Activated CD8-positive, alpha-beta T cell treated with anti-CD3 and anti-CD28 coated beads for 36 hours (primary cell): ENCODE measurements at regions not wholly inside any gene's neighbourhood (a gene's known extent, or its start where the extent isn't known, plus 50 kb on each side); places are given as distances from the start of the nearest gene placed in this dataset.

ENCODE experiments used
- ATAC-seq: fragments of 200-7000 bp; cut with Tn5 transposase; one replicate; pipeline ENCODE4 v1.10.0; 2021; ENCODE audit warnings: mild to moderate bottlenecking, moderate library complexity
- CTCF ChIA-PET: fragments of 350-600 bp; sonication (Branson Sonifier 250); formaldehyde crosslinking; loops from one replicate; lab custom pipeline; 2021; ENCODE audit warnings: antibody characterized with exemption; lab: Charles Lee
- POLR2A ChIA-PET: fragments of 350-600 bp; sonication (Branson Sonifier 250); formaldehyde crosslinking; loops from one replicate; lab custom pipeline; 2021; ENCODE audit warnings: antibody characterized with exemption; lab: Charles Lee
- DNase-seq: peaks from one replicate; pipeline ENCODE4 v3.0.0-alpha.2; 2020
- H3K27ac Mint-ChIP-seq: one replicate; pipeline ENCODE4 v1.8.0; 2021; ENCODE audit warnings: mild to moderate bottlenecking, mixed read lengths
- H3K27me3 Mint-ChIP-seq: one replicate; pipeline ENCODE4 v1.8.0; 2021; ENCODE audit warnings: mixed read lengths
- H3K36me3 Mint-ChIP-seq: one replicate; pipeline ENCODE4 v1.8.0; 2021; ENCODE audit warnings: low read depth, mixed read lengths
- H3K4me1 Mint-ChIP-seq: one replicate; pipeline ENCODE4 v1.8.0; 2021; ENCODE audit warnings: low read depth, mixed read lengths
- H3K4me3 Mint-ChIP-seq: one replicate; pipeline ENCODE4 v1.8.0; 2021; ENCODE audit warnings: mild to moderate bottlenecking, moderate library complexity, mixed read lengths
- H3K9me3 Mint-ChIP-seq: one replicate; pipeline ENCODE4 v1.8.0; 2021; ENCODE audit warnings: mixed read lengths
- intact Hi-C: fragments of 100-400 bp; cut with micrococcal nuclease; formaldehyde crosslinking; loops from one replicate; pipeline ENCODE4 v1.10.0; 2022
- TF ChIP-seq, protein P1 (sequence below): fragments of 200-600 bp; IDR thresholded peaks from one replicate; pipeline ENCODE4 v1.8.0; 2022; ENCODE audit warnings: antibody characterized with exemption, mild to moderate bottlenecking

DNA sequence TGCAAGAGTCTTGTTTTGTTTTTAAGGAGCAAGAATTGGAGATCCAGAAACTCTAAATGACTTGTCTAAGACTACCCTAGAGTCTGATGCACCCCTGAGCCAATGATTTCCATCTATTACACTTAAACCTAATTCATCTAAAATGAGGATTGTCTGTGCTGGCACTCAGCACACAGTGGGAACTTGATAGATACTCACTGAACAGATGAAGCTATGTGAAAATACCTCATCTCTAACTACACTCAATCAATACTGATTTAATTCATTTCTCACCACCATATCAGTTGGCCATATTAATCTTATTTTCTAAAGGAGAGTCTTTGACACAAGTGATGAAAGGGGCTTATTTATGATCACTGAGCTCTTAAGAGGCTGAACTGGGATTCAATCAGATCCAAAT is 262.1 kb downstream of the HS3ST1 start:
- Mint-ChIP-seq H3K4me1 (no peaks in the 10 kb centered on the region), H3K4me3 (no peak overlapping the region), H3K9me3 (no peaks in the 10 kb centered on the region), H3K36me3 (no peaks in the 10 kb centered on the region), H3K27me3 (no peaks in the 10 kb centered on the region), H3K27ac (no peak overlapping the region)
- POLR2A ChIA-PET = no interaction called here
- CTCF ChIA-PET = no interaction called here
- DNase-seq (no peak), ATAC-seq (no peak)
- TF ChIP-seq, protein P1, sequence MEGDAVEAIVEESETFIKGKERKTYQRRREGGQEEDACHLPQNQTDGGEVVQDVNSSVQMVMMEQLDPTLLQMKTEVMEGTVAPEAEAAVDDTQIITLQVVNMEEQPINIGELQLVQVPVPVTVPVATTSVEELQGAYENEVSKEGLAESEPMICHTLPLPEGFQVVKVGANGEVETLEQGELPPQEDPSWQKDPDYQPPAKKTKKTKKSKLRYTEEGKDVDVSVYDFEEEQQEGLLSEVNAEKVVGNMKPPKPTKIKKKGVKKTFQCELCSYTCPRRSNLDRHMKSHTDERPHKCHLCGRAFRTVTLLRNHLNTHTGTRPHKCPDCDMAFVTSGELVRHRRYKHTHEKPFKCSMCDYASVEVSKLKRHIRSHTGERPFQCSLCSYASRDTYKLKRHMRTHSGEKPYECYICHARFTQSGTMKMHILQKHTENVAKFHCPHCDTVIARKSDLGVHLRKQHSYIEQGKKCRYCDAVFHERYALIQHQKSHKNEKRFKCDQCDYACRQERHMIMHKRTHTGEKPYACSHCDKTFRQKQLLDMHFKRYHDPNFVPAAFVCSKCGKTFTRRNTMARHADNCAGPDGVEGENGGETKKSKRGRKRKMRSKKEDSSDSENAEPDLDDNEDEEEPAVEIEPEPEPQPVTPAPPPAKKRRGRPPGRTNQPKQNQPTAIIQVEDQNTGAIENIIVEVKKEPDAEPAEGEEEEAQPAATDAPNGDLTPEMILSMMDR = no peak
- intact Hi-C loops = no loop called here

GRCh38 chr4:11166034-11166433 is 262.7 kb downstream of the HS3ST1 start:
- DNase-seq (no peak), ATAC-seq (no peak)
- H3K27me3 Mint-ChIP-seq = no peaks in the 10 kb centered on the region
- H3K9me3 Mint-ChIP-seq = no peaks in the 10 kb centered on the region
- H3K4me3 Mint-ChIP-seq = no peak overlapping the region
- H3K4me1 Mint-ChIP-seq = no peaks in the 10 kb centered on the region
- intact Hi-C loops = no loop called here
- no peak overlapping the region for H3K27ac Mint-ChIP-seq
- ChIA-PET CTCF (no interaction called here), POLR2A (no interaction called here)
- TF ChIP-seq, protein P1 = no peak
- no peaks in the 10 kb centered on the region for H3K36me3 Mint-ChIP-seq

- Mint-ChIP-seq H3K9me3 (no peaks in the 10 kb centered on the region), H3K36me3 (no peaks in the 10 kb centered on the region), H3K4me1 (no peaks in the 10 kb centered on the region), H3K27me3 (no peaks in the 10 kb centered on the region), H3K4me3 (no peak overlapping the region), H3K27ac (no peak overlapping the region)
- ChIA-PET POLR2A (no interaction called here), CTCF (no interaction called here)
- DNase-seq (no peak), ATAC-seq (no peak)
- intact Hi-C loops = no loop called here
- TF ChIP-seq, protein P1 = no peak
Measured at GRCh38 chr4:11165052-11165451, 263.6 kb downstream of the HS3ST1 start.

GRCh38 chr4:11160288-11160687 is 268.4 kb downstream of the HS3ST1 start:
- TF ChIP-seq, protein P1 = no peak
- ChIA-PET CTCF (no interaction called here), POLR2A (no interaction called here)
- H3K27me3 Mint-ChIP-seq = no peaks in the 10 kb centered on the region
- no peaks in the 10 kb centered on the region for H3K4me1 Mint-ChIP-seq
- H3K9me3 Mint-ChIP-seq = no peaks in the 10 kb centered on the region
- no peak overlapping the region for H3K4me3 Mint-ChIP-seq
- DNase-seq = no peak
- intact Hi-C loops = no loop called here
- no peak for ATAC-seq
- no peaks in the 10 kb centered on the region for H3K36me3 Mint-ChIP-seq
- H3K27ac Mint-ChIP-seq = no peak overlapping the region

GRCh38 chr4:11158971-11159370 is 269.7 kb downstream of the HS3ST1 start:
- intact Hi-C loops = no loop called here
- H3K4me1 Mint-ChIP-seq = no peaks in the 10 kb centered on the region
- ChIA-PET POLR2A (interaction anchor here (0.6 kb wide), 1 partner anchor 511 kb away, joined by 3 read pairs; no protein-coding TSS in a partner anchor), CTCF (no interaction called here)
- no peaks in the 10 kb centered on the region for H3K27me3 Mint-ChIP-seq
- no peaks in the 10 kb centered on the region for H3K9me3 Mint-ChIP-seq
- no peak overlapping the region for H3K27ac Mint-ChIP-seq
- no peak overlapping the region for H3K4me3 Mint-ChIP-seq
- no peaks in the 10 kb centered on the region for H3K36me3 Mint-ChIP-seq
- TF ChIP-seq, protein P1 = no peak
- ATAC-seq (no peak), DNase-seq (no peak)
